IMR-90 (cell line): ENCODE measurements at regions not wholly inside any gene's neighbourhood (a gene's known extent, or its start where the extent isn't known, plus 50 kb on each side); places are given as distances from the start of the nearest gene placed in this dataset.

Experiments used
- ATAC-seq: fragments of 200-7000 bp; cut with Tn5 transposase; 2 replicates; pipeline ENCODE4 v1.9.1; 2020; ENCODE audit warnings: low read depth, mild to moderate bottlenecking, moderate library complexity
- BruUV-seq: library from RNA; stranded (reverse); fragments of 400-500 nt; replicated peaks from 2 replicates; lab custom pipeline; 2021; lab: Mats Ljungman, UMichigan
- CTCF ChIA-PET: fragments of 300-600 bp; formaldehyde crosslinking; extraction: SDS; loops from one replicate; lab custom pipeline; 2021; ENCODE audit warnings: antibody characterized with exemption; lab: Yijun Ruan, JAX
- POLR2A ChIA-PET: fragments of 300-600 bp; sonication (Branson Sonifier 250); formaldehyde crosslinking; loops from one replicate; lab custom pipeline; 2022; ENCODE audit warnings: antibody characterized with exemption; ENCODE audit not compliant: unreplicated experiment; lab: Charles Lee
- DNase-seq: peaks from one replicate; pipeline ENCODE4 v3.0.0; 2013
- H2AFZ ChIP-seq: replicated peaks from 2 replicates; pipeline ENCODE3; 2013; ENCODE audit warnings: low read length, mild to moderate bottlenecking; ENCODE audit not compliant: poor library complexity
- H2AK5ac ChIP-seq: 2 replicates; pipeline ENCODE4 v1.6.1; 2013; ENCODE audit warnings: low read depth, low read length, inconsistent platforms
- H2AK9ac ChIP-seq: replicated peaks from 2 replicates; pipeline ENCODE3; 2013; ENCODE audit warnings: mild to moderate bottlenecking, low read depth, low read length, moderate library complexity; ENCODE audit not compliant: poor library complexity
- H2BK120ac ChIP-seq: 2 replicates; pipeline ENCODE4 v1.6.1; 2013; ENCODE audit warnings: low read depth, low read length, inconsistent platforms
- H2BK15ac ChIP-seq: 3 replicates; pipeline ENCODE4 v1.6.1; 2013; ENCODE audit warnings: low read depth, low read length, inconsistent platforms
- H2BK20ac ChIP-seq: 2 replicates; pipeline ENCODE4 v1.6.1; 2013; ENCODE audit warnings: low read depth, mild to moderate bottlenecking, inconsistent platforms, low read length, moderate library complexity
- H2BK5ac ChIP-seq: 2 replicates; pipeline ENCODE4 v1.6.1; 2013; ENCODE audit warnings: mild to moderate bottlenecking, low read depth, low read length, inconsistent platforms; ENCODE audit not compliant: poor library complexity, severe bottlenecking
- H3K14ac ChIP-seq: replicated peaks from 2 replicates; pipeline ENCODE4 v1.6.1; 2013; ENCODE audit warnings: low read depth, low read length, inconsistent platforms
- H3K18ac ChIP-seq: 2 replicates; pipeline ENCODE4 v1.6.1; 2013; ENCODE audit warnings: low read depth, low read length, control low read depth
- H3K23ac ChIP-seq: 2 replicates; pipeline ENCODE4 v1.6.1; 2013; ENCODE audit warnings: low read depth, low read length, inconsistent platforms
- H3K27ac ChIP-seq: 2 replicates; pipeline ENCODE4 v1.5.1; 2013; ENCODE audit warnings: mild to moderate bottlenecking, control low read depth, low read length; ENCODE audit not compliant: insufficient read depth
- H3K27me3 ChIP-seq: 2 replicates; pipeline ENCODE4 v1.6.1; 2013; ENCODE audit warnings: low read length; ENCODE audit not compliant: control insufficient read depth, insufficient read depth
- H3K36me3 ChIP-seq: 2 replicates; pipeline ENCODE4 v1.6.1; 2013; ENCODE audit warnings: low read length, mixed read lengths; ENCODE audit not compliant: control insufficient read depth, insufficient read depth
- H3K4ac ChIP-seq: 2 replicates; pipeline ENCODE4 v1.6.1; 2013; ENCODE audit warnings: low read depth, low read length, inconsistent platforms
- H3K4me1 ChIP-seq: 2 replicates; pipeline ENCODE4 v1.6.1; 2013; ENCODE audit warnings: low read length, mixed read lengths; ENCODE audit not compliant: control insufficient read depth, insufficient read depth
- H3K4me2 ChIP-seq: 2 replicates; pipeline ENCODE4 v1.6.1; 2013; ENCODE audit warnings: low read depth, mild to moderate bottlenecking, control low read depth, low read length, moderate library complexity
- H3K4me3 ChIP-seq: 2 replicates; pipeline ENCODE4 v1.5.1; 2013; ENCODE audit warnings: low read depth, mild to moderate bottlenecking, control low read depth, low read length, moderate library complexity; ENCODE audit not compliant: insufficient read depth
- H3K56ac ChIP-seq: 2 replicates; pipeline ENCODE4 v1.6.1; 2013; ENCODE audit warnings: low read length, inconsistent platforms; ENCODE audit not compliant: insufficient read depth; ENCODE audit errors: extremely low read depth
- H3K79me1 ChIP-seq, 2 experiments: 2 replicates each; pipeline ENCODE4 v1.6.1; 2013; ENCODE audit warnings: low read length in 2 of 2, inconsistent platforms in 1 of 2, low read depth in 1 of 2
- H3K9ac ChIP-seq: 2 replicates; pipeline ENCODE4 v1.6.1; 2013; ENCODE audit warnings: low read depth, low read length, control low read depth
- H3K9me1 ChIP-seq: 2 replicates; pipeline ENCODE4 v1.6.1; 2013; ENCODE audit warnings: low read length, inconsistent platforms; ENCODE audit not compliant: insufficient read depth
- H3K9me3 ChIP-seq: 2 replicates; pipeline ENCODE4 v1.6.1; 2013; ENCODE audit warnings: low read length; ENCODE audit not compliant: control insufficient read depth, insufficient read depth
- H4K20me1 ChIP-seq: 2 replicates; pipeline ENCODE4 v1.6.1; 2013; ENCODE audit warnings: low read length, inconsistent platforms; ENCODE audit not compliant: insufficient read depth
- H4K5ac ChIP-seq: 2 replicates; pipeline ENCODE4 v1.6.1; 2013; ENCODE audit warnings: mild to moderate bottlenecking, low read depth, low read length, control low read depth
- H4K8ac ChIP-seq, 2 experiments: 2 replicates each; pipeline ENCODE4 v1.6.1; 2013; ENCODE audit warnings: low read depth in 2 of 2, low read length in 2 of 2, control low read depth in 1 of 2, inconsistent platforms in 1 of 2
- H4K91ac ChIP-seq: 2 replicates; pipeline ENCODE4 v1.6.1; 2013; ENCODE audit warnings: low read depth, low read length, inconsistent platforms; ENCODE audit not compliant: insufficient read depth
- BHLHE40 ChIP-seq: fragments of 150-350 bp; IDR thresholded peaks from 2 replicates; pipeline ENCODE4 v1.6.1; 2016; ENCODE audit warnings: mild to moderate bottlenecking, low read depth, low read length
- CEBPB ChIP-seq: IDR thresholded peaks from 2 replicates; pipeline ENCODE4 v1.6.1; 2012; ENCODE audit warnings: low read depth, low read length, improper control_type of control experiment
- CHD1 ChIP-seq: IDR thresholded peaks from 2 replicates; pipeline ENCODE4 v1.6.1; 2012; ENCODE audit warnings: low read depth, low read length, improper control_type of control experiment
- CTCF ChIP-seq: conservative IDR thresholded peaks from 2 replicates; pipeline ENCODE4 v1.5.1; 2012; ENCODE audit warnings: mild to moderate bottlenecking, low read depth, low read length, improper control_type of control experiment
- FOS ChIP-seq: fragments of 150-350 bp; IDR thresholded peaks from 2 replicates; pipeline ENCODE4 v1.6.1; 2016; ENCODE audit warnings: low read depth, low read length
- MAFK ChIP-seq: IDR thresholded peaks from 2 replicates; pipeline ENCODE4 v1.6.1; 2012; ENCODE audit warnings: low read depth, low read length, improper control_type of control experiment
- MAZ ChIP-seq: IDR thresholded peaks from 2 replicates; pipeline ENCODE4 v1.6.1; 2012; ENCODE audit warnings: low read depth, mild to moderate bottlenecking, low read length, improper control_type of control experiment, moderate library complexity, borderline replicate concordance
- MXI1 ChIP-seq: IDR thresholded peaks from 2 replicates; pipeline ENCODE4 v1.6.1; 2012; ENCODE audit warnings: low read depth, mild to moderate bottlenecking, low read length, moderate library complexity, borderline replicate concordance
- NFE2L2 ChIP-seq: fragments of 150-350 bp; IDR thresholded peaks from 2 replicates; pipeline ENCODE4 v1.6.1; 2016; ENCODE audit warnings: low read depth, mild to moderate bottlenecking, low read length
- POLR2A ChIP-seq: IDR thresholded peaks from 2 replicates; pipeline ENCODE4 v1.6.1; 2012; ENCODE audit warnings: mild to moderate bottlenecking, low read depth, low read length
- RAD21 ChIP-seq: IDR thresholded peaks from 2 replicates; pipeline ENCODE4 v1.6.1; 2012; ENCODE audit warnings: low read length, improper control_type of control experiment
- RCOR1 ChIP-seq: IDR thresholded peaks from 2 replicates; pipeline ENCODE4 v1.6.1; 2012; ENCODE audit warnings: mild to moderate bottlenecking, low read length, improper control_type of control experiment; ENCODE audit not compliant: insufficient replicate concordance
- RFX5 ChIP-seq: IDR thresholded peaks from 2 replicates; pipeline ENCODE4 v1.8.0; 2012; ENCODE audit warnings: low read depth, mild to moderate bottlenecking, low read length, moderate library complexity
- SMC3 ChIP-seq: fragments of 150-350 bp; IDR thresholded peaks from 2 replicates; pipeline ENCODE4 v1.6.1; 2016; ENCODE audit warnings: low read depth, mild to moderate bottlenecking, antibody characterized with exemption, low read length, moderate library complexity
- dilution Hi-C: fragments of 300-500 bp; cut with HindIII; formaldehyde crosslinking; loops from one replicate; pipeline ENCODE4 v1.14.3; 2018; ENCODE audit warnings: low sequenced_read_pairs; ENCODE audit not compliant: unreplicated experiment
- in situ Hi-C: fragments of 300-500 bp; cut with MboI; formaldehyde crosslinking; loops from 3 replicates; pipeline ENCODE4 v1.14.3; 2019; ENCODE audit warnings: low sequenced_read_pairs, inconsistent platforms, mixed read lengths
- intact Hi-C: fragments of 100-400 bp; cut with micrococcal nuclease; formaldehyde crosslinking; loops from 2 replicates; pipeline ENCODE4 v1.10.0; 2022
- TF ChIP-seq, protein P1 (sequence below): fragments of 150-350 bp; IDR thresholded peaks from 2 replicates; pipeline ENCODE4 v1.6.1; 2017; ENCODE audit warnings: mild to moderate bottlenecking, antibody characterized with exemption, low read length, low read depth
- TF ChIP-seq, protein P2 (sequence below): fragments of 150-350 bp; IDR thresholded peaks from 2 replicates; pipeline ENCODE4 v1.6.1; 2016; ENCODE audit warnings: low read depth, mild to moderate bottlenecking, low read length, moderate library complexity, borderline replicate concordance

DNA sequence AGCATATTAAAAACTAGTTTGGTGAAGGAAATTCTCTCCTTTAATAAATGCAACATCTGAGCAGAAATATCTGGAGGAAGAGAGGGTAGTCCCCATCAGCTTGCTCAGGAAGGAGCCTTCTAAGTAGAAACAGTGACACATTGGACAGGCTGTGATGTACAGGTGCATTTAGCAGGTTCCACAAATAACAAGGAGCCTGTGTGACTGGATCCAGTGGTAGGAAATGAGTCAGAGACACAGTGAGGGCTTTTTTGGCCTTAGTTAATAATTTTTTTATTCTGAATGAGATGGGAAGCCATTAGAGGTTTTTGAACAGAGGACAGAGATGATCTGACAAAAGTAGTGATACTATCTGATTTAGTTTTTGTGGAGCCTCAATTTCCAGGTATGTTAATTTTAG is 738.9 kb upstream of the PTBP2 start:
- no peak overlapping the region for H3K4me2 ChIP-seq
- CTCF ChIA-PET: no interaction called here
- no peak overlapping the region for H3K14ac ChIP-seq
- no TSS peak for BruUV-seq
- no peak for DNase-seq
- H3K27ac ChIP-seq: no peak overlapping the region
- H2BK5ac ChIP-seq: no peak overlapping the region
- no peaks in the 10 kb centered on the region for H3K4me1 ChIP-seq
- no peak overlapping the region for H3K18ac ChIP-seq
- no peak overlapping the region for H3K56ac ChIP-seq
- H2AFZ ChIP-seq: no peak overlapping the region
- no peaks in the 10 kb centered on the region for H3K79me1 ChIP-seq
- no peak overlapping the region for H4K91ac ChIP-seq
- H3K9me1 ChIP-seq: no peaks in the 10 kb centered on the region
- no peak overlapping the region for H2AK9ac ChIP-seq
- H2AK5ac ChIP-seq: no peak overlapping the region
- H4K5ac ChIP-seq: no peak overlapping the region
- TF ChIP-seq NFE2L2: no peak
- no peak for TF ChIP-seq RAD21
- TF ChIP-seq, protein P1, sequence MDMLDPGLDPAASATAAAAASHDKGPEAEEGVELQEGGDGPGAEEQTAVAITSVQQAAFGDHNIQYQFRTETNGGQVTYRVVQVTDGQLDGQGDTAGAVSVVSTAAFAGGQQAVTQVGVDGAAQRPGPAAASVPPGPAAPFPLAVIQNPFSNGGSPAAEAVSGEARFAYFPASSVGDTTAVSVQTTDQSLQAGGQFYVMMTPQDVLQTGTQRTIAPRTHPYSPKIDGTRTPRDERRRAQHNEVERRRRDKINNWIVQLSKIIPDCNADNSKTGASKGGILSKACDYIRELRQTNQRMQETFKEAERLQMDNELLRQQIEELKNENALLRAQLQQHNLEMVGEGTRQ: no peak
- TF ChIP-seq BHLHE40: no peak
- TF ChIP-seq CEBPB: no peak
- no peak for TF ChIP-seq FOS
- TF ChIP-seq RFX5: no peak
- TF ChIP-seq, protein P2, sequence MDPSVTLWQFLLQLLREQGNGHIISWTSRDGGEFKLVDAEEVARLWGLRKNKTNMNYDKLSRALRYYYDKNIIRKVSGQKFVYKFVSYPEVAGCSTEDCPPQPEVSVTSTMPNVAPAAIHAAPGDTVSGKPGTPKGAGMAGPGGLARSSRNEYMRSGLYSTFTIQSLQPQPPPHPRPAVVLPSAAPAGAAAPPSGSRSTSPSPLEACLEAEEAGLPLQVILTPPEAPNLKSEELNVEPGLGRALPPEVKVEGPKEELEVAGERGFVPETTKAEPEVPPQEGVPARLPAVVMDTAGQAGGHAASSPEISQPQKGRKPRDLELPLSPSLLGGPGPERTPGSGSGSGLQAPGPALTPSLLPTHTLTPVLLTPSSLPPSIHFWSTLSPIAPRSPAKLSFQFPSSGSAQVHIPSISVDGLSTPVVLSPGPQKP: no peak
- no peak for TF ChIP-seq POLR2A
- no peak for TF ChIP-seq RCOR1
- no peak for TF ChIP-seq CHD1
- no peak for TF ChIP-seq SMC3
- TF ChIP-seq MAZ: no peak
- TF ChIP-seq MAFK: no peak
- no peak for TF ChIP-seq CTCF
- TF ChIP-seq MXI1: no peak
- no peak overlapping the region for H2BK120ac ChIP-seq
- no peak overlapping the region for H3K23ac ChIP-seq
- dilution Hi-C loops: no loop called here
- H3K36me3 ChIP-seq: no peaks in the 10 kb centered on the region
- in situ Hi-C loops: no loop called here
- H4K20me1 ChIP-seq: no peaks in the 10 kb centered on the region
- no peaks in the 10 kb centered on the region for H3K27me3 ChIP-seq
- no peak overlapping the region for H2BK15ac ChIP-seq
- intact Hi-C loops: no loop called here
- no peaks in the 10 kb centered on the region for H3K9me3 ChIP-seq
- no peak overlapping the region for H3K4me3 ChIP-seq
- H2BK20ac ChIP-seq: no peak overlapping the region
- POLR2A ChIA-PET: no interaction called here
- H4K8ac ChIP-seq: no peak overlapping the region
- no peak overlapping the region for H3K9ac ChIP-seq
- no peak overlapping the region for H3K4ac ChIP-seq
- no peak for ATAC-seq
